ENCODE measurements at regions not wholly inside any gene's neighbourhood (a gene's known extent, or its start where the extent isn't known, plus 50 kb on each side); places are given as distances from the start of the nearest gene placed in this dataset.
A peak's percentile ranks its signal among the peaks of the same experiment; 100 is the strongest.
"Not testable (repeated sequence)": the region's sequence is repeated elsewhere in the genome, so short reads cannot be mapped to it uniquely, and the experiment has no call there.

- Histone ChIP-seq H3K27me3 (ENCODE audit: low read depth, low read length) (no peaks in the 10 kb centered on the region), H3K4me1 (ENCODE audit: control insufficient read depth in 1 of 2, insufficient read depth in 2 of 2, low read length in 2 of 2) (no peaks in the 10 kb centered on the region), H3K36me3 (ENCODE audit: control insufficient read depth in 1 of 2, insufficient read depth in 2 of 2, low read length in 2 of 2) (no peaks in the 10 kb centered on the region), H3K27ac (ENCODE audit: low read length) (no peak overlapping the region), H3K9me3 (ENCODE audit: control insufficient read depth in 1 of 2, low read length in 2 of 2) (no peaks in the 10 kb centered on the region), H3K4me3 (ENCODE audit: low read depth in 1 of 2, low read length in 2 of 2) (no peak overlapping the region)
These were observed 53.5 kb upstream of the EPB41L4A start for GRCh38 chr5:112472614-112473013.

- Histone ChIP-seq H3K4me1 (ENCODE audit: control insufficient read depth in 1 of 2, insufficient read depth in 2 of 2, low read length in 2 of 2) (no peaks in the 10 kb centered on the region), H3K27me3 (ENCODE audit: low read depth, low read length) (no peaks in the 10 kb centered on the region), H3K9me3 (ENCODE audit: control insufficient read depth in 1 of 2, low read length in 2 of 2) (no peaks in the 10 kb centered on the region), H3K4me3 (ENCODE audit: low read depth in 1 of 2, low read length in 2 of 2) (no peak overlapping the region), H3K36me3 (ENCODE audit: control insufficient read depth in 1 of 2, insufficient read depth in 2 of 2, low read length in 2 of 2) (no peaks in the 10 kb centered on the region), H3K27ac (ENCODE audit: low read length) (no peak overlapping the region)
These were observed 54.9 kb upstream of the EPB41L4A start for GRCh38 chr5:112473989-112474388.

DNA sequence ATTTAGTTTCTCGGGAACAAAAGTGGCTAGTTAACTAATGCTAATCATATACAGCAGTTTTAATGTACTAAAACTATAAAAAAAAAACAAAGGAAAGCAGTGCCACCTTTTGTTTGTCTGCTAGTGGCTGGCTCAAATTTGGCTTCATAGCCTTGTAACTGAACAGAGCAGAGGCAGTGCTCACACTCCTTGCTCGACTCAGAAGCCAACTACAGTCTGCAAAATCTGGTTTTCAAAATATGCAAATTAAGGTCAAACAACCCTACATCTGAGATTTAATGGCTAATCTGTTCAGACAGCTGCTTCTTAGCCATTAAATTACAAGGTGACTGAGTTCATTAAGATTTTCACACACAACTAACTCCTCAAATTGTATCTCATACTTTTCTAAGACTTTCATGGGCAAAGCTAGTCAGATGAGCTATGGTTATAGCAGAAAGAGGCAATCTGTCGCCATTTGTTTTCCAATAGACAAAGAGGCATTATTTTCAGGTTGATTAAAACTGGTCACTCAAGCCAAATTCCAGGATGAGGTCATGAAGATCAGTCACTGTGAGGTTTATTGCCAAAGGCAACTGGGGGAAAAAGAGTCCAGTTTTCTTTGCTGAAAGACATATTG, 56.8 kb upstream of the EPB41L4A start:
- no peak overlapping the region for H3K4me3 ChIP-seq (ENCODE audit: low read depth in 1 of 2, low read length in 2 of 2)
- H3K36me3 ChIP-seq (ENCODE audit: control insufficient read depth in 1 of 2, insufficient read depth in 2 of 2, low read length in 2 of 2): no peaks in the 10 kb centered on the region
- H3K4me1 ChIP-seq (ENCODE audit: control insufficient read depth in 1 of 2, insufficient read depth in 2 of 2, low read length in 2 of 2): no peaks in the 10 kb centered on the region

GRCh38 chr5:112479418-112479817, 60.3 kb upstream of the EPB41L4A start:
- peaks cover 0 to 3% of the 10 kb centered on the region in 2 donors for H3K9me3 ChIP-seq (ENCODE audit: control insufficient read depth in 1 of 2, low read length in 2 of 2)
- H3K27me3 ChIP-seq (ENCODE audit: low read depth, low read length): no peaks in the 10 kb centered on the region
- H3K4me1 ChIP-seq (ENCODE audit: control insufficient read depth in 1 of 2, insufficient read depth in 2 of 2, low read length in 2 of 2): no peaks in the 10 kb centered on the region
- H3K36me3 ChIP-seq (ENCODE audit: control insufficient read depth in 1 of 2, insufficient read depth in 2 of 2, low read length in 2 of 2): no peaks in the 10 kb centered on the region
- no peak overlapping the region for H3K4me3 ChIP-seq (ENCODE audit: low read depth in 1 of 2, low read length in 2 of 2)
- H3K27ac ChIP-seq (ENCODE audit: low read length): no peak overlapping the region

More for the DNA sequence above, 56.8 kb upstream of the EPB41L4A start:
- H3K9me3 ChIP-seq (ENCODE audit: control insufficient read depth in 1 of 2, low read length in 2 of 2): no peaks in the 10 kb centered on the region
- H3K27me3 ChIP-seq (ENCODE audit: low read depth, low read length): no peaks in the 10 kb centered on the region
- H3K27ac ChIP-seq (ENCODE audit: low read length): no peak overlapping the region

DNA sequence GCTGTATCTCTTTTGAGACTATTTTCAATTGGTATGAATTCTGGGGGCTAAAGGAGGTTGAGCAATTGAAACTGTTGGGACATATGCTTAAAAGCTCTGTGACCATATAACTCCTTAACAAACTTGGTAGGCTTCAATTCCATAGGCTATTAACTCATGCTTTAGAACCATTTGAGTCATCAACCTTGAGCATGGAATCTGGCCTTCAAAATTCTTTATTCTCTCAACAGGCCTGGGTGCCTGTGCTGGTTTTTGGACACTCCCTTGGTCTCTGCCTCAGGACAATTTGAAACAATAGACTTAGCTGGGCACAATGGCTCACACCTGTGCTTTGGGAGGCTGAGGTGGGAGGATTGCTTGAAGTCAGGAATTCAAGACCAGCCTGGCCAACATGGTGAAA, 61.4 kb upstream of the EPB41L4A start:
- Histone ChIP-seq H3K4me1 (ENCODE audit: control insufficient read depth in 1 of 2, insufficient read depth in 2 of 2, low read length in 2 of 2) (no peaks in the 10 kb centered on the region), H3K9me3 (ENCODE audit: control insufficient read depth in 1 of 2, low read length in 2 of 2) (peaks cover 0 to 3% of the 10 kb centered on the region in 2 donors), H3K36me3 (ENCODE audit: control insufficient read depth in 1 of 2, insufficient read depth in 2 of 2, low read length in 2 of 2) (no peaks in the 10 kb centered on the region), H3K27me3 (ENCODE audit: low read depth, low read length) (no peaks in the 10 kb centered on the region), H3K27ac (ENCODE audit: low read length) (no peak overlapping the region), H3K4me3 (ENCODE audit: low read depth in 1 of 2, low read length in 2 of 2) (no peak overlapping the region)

DNA sequence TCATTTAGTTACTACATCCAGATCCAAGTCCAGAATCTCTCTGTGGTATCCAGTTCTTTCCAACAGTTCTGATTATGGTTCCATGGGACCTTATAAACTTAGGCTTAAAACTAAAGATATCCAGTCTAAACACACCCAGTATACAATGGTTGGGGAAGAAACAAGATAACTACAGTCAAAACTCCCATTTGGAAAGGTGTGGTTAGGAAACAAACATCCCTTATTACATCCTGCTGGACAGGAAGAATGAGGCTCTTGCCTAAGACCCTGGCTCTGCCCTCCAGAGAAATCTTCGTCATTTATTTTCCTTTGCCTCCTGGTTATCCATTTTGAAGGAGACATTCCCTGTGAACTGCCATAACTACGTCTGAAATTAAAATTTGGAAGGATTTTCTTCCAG, 64.6 kb upstream of the EPB41L4A start:
- H3K4me1 ChIP-seq (ENCODE audit: control insufficient read depth in 1 of 2, insufficient read depth in 2 of 2, low read length in 2 of 2): no peaks in the 10 kb centered on the region
- H3K9me3 ChIP-seq (ENCODE audit: control insufficient read depth in 1 of 2, low read length in 2 of 2): peaks cover 0 to 3% of the 10 kb centered on the region in 2 donors
- no peak overlapping the region for H3K27ac ChIP-seq (ENCODE audit: low read length)
- no peak overlapping the region for H3K4me3 ChIP-seq (ENCODE audit: low read depth in 1 of 2, low read length in 2 of 2)
- H3K36me3 ChIP-seq (ENCODE audit: control insufficient read depth in 1 of 2, insufficient read depth in 2 of 2, low read length in 2 of 2): no peaks in the 10 kb centered on the region
- H3K27me3 ChIP-seq (ENCODE audit: low read depth, low read length): no peaks in the 10 kb centered on the region

DNA sequence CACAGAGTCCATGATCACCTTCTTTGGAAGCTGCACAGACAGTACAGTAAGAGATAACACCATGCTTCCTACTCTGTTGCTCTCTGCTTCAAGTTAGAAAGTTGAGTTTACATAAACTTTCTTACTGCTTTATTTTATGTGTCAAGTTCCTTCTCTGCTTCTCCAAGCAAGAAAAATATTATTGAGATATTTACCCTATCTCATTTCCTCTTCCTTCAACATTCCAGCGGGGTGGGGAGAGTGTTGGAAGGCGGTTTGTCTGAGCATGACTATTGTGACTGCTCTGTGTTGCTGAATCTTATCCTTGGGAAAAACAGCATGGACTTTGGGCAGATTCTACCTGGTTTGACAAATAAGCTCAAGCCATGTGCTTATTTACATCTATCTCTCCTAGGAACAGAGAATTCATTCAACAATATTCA, 66.9 kb upstream of the EPB41L4A start:
- Histone ChIP-seq H3K27ac (ENCODE audit: low read length) (no peak overlapping the region), H3K27me3 (ENCODE audit: low read depth, low read length) (no peaks in the 10 kb centered on the region), H3K4me3 (ENCODE audit: low read depth in 1 of 2, low read length in 2 of 2) (no peak overlapping the region), H3K9me3 (ENCODE audit: control insufficient read depth in 1 of 2, low read length in 2 of 2) (peaks cover 0 to 3% of the 10 kb centered on the region in 2 donors), H3K4me1 (ENCODE audit: control insufficient read depth in 1 of 2, insufficient read depth in 2 of 2, low read length in 2 of 2) (no peaks in the 10 kb centered on the region), H3K36me3 (ENCODE audit: control insufficient read depth in 1 of 2, insufficient read depth in 2 of 2, low read length in 2 of 2) (no peaks in the 10 kb centered on the region)

GRCh38 chr5:112491257-112491656, 72.2 kb upstream of the EPB41L4A start:
- Histone ChIP-seq H3K4me1 (ENCODE audit: control insufficient read depth in 1 of 2, insufficient read depth in 2 of 2, low read length in 2 of 2) (no peaks in the 10 kb centered on the region), H3K4me3 (ENCODE audit: low read depth in 1 of 2, low read length in 2 of 2) (no peak overlapping the region), H3K9me3 (ENCODE audit: control insufficient read depth in 1 of 2, low read length in 2 of 2) (no peaks in the 10 kb centered on the region), H3K27me3 (ENCODE audit: low read depth, low read length) (no peaks in the 10 kb centered on the region), H3K36me3 (ENCODE audit: control insufficient read depth in 1 of 2, insufficient read depth in 2 of 2, low read length in 2 of 2) (no peaks in the 10 kb centered on the region), H3K27ac (ENCODE audit: low read length) (no peak overlapping the region)

DNA sequence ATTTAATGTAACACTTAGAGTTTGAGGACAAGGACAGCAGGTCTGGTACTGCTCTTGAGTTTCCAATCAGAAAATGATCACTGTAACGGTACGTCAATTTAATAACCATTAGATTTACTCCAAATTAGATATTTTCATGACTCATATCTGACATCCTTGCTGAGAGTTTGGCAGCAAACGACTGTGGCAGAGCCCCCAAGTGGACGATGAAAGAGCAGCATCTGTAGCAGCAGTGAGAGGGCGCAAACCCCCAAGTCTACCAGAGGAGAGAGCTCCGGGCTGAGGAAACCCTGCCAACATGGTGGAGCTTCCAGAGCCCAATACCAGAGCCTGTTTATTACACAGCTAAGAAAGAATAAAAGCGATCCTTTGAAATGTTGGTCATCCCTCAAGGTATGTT, 73.2 kb upstream of the EPB41L4A start:
- Histone ChIP-seq H3K4me1 (ENCODE audit: control insufficient read depth in 1 of 2, insufficient read depth in 2 of 2, low read length in 2 of 2) (no peaks in the 10 kb centered on the region), H3K36me3 (ENCODE audit: control insufficient read depth in 1 of 2, insufficient read depth in 2 of 2, low read length in 2 of 2) (no peaks in the 10 kb centered on the region), H3K27ac (ENCODE audit: low read length) (no peak overlapping the region), H3K27me3 (ENCODE audit: low read depth, low read length) (no peaks in the 10 kb centered on the region), H3K4me3 (ENCODE audit: low read depth in 1 of 2, low read length in 2 of 2) (no peak overlapping the region), H3K9me3 (ENCODE audit: control insufficient read depth in 1 of 2, low read length in 2 of 2) (no peaks in the 10 kb centered on the region)

- H3K27ac ChIP-seq (ENCODE audit: low read length); H3K9me3 ChIP-seq (ENCODE audit: control insufficient read depth in 1 of 2, low read length in 2 of 2); H3K4me3 ChIP-seq (ENCODE audit: low read depth in 1 of 2, low read length in 2 of 2); H3K27me3 ChIP-seq (ENCODE audit: low read depth, low read length); H3K4me1 ChIP-seq (ENCODE audit: control insufficient read depth in 1 of 2, insufficient read depth in 2 of 2, low read length in 2 of 2); H3K36me3 ChIP-seq (ENCODE audit: control insufficient read depth in 1 of 2, insufficient read depth in 2 of 2, low read length in 2 of 2): not testable (repeated sequence)
These were observed 84.8 kb upstream of the EPB41L4A start for GRCh38 chr5:112503749-112504501.

GRCh38 chr5:112509097-112509496, 90.0 kb upstream of the EPB41L4A start:
- H3K4me3 ChIP-seq (ENCODE audit: low read depth in 1 of 2, low read length in 2 of 2); H3K36me3 ChIP-seq (ENCODE audit: control insufficient read depth in 1 of 2, insufficient read depth in 2 of 2, low read length in 2 of 2); H3K27ac ChIP-seq (ENCODE audit: low read length); H3K27me3 ChIP-seq (ENCODE audit: low read depth, low read length); H3K4me1 ChIP-seq (ENCODE audit: control insufficient read depth in 1 of 2, insufficient read depth in 2 of 2, low read length in 2 of 2): not testable (repeated sequence)
- peaks cover 6 to 14% of the 10 kb centered on the region in 2 donors for H3K9me3 ChIP-seq (ENCODE audit: control insufficient read depth in 1 of 2, low read length in 2 of 2)

DNA sequence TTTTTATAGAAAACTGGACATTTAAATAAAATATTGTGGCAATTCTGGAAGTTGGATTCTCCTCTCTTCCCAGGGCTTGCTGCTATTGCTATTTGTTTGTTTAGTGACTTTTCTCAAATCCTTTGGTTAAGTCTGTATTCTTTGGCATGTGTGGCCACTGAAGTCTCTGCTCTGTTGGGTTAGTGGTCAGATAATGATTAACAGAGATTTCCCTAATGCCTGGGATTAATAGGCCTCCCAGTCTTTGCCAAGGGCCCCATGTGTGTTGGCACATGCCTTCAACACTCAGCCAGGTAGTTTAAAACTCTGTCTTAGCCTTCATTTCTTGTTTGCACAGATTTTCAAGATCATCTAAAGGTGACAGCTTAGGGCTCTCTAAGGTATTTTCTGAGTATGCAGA, 92.8 kb upstream of the EPB41L4A start:
- H3K36me3 ChIP-seq (ENCODE audit: control insufficient read depth in 1 of 2, insufficient read depth in 2 of 2, low read length in 2 of 2): no peaks in the 10 kb centered on the region
- H3K27me3 ChIP-seq (ENCODE audit: low read depth, low read length): no peaks in the 10 kb centered on the region
- peaks cover 6 to 14% of the 10 kb centered on the region in 2 donors for H3K9me3 ChIP-seq (ENCODE audit: control insufficient read depth in 1 of 2, low read length in 2 of 2)
- H3K4me3 ChIP-seq (ENCODE audit: low read depth in 1 of 2, low read length in 2 of 2): peak overlapping the region; percentile 6 to 7
- H3K27ac ChIP-seq (ENCODE audit: low read length): no peak overlapping the region
- H3K4me1 ChIP-seq (ENCODE audit: control insufficient read depth in 1 of 2, insufficient read depth in 2 of 2, low read length in 2 of 2): no peaks in the 10 kb centered on the region
